Effector memory CD4-positive, alpha-beta T cell (primary cell): ENCODE measurements at regions not wholly inside any gene's neighbourhood (a gene's known extent, or its start where the extent isn't known, plus 50 kb on each side); places are given as distances from the start of the nearest gene placed in this dataset.

Experiments
- DNase-seq, 3 donors: peaks; one replicate each; pipeline ENCODE4 v3.0.0-alpha.2; 2020
- H3K27ac ChIP-seq: 2 replicates; pipeline ENCODE4 v1.7.0; 2013; ENCODE audit warnings: mild to moderate bottlenecking, low read length, moderate library complexity; ENCODE audit not compliant: insufficient read depth, poor library complexity, severe bottlenecking
- H3K27me3 ChIP-seq: replicated peaks from 2 replicates; pipeline ENCODE4 v1.7.0; 2013; ENCODE audit warnings: mild to moderate bottlenecking, low read length; ENCODE audit not compliant: insufficient read depth, control insufficient read depth, poor library complexity, severe bottlenecking
- H3K36me3 ChIP-seq: 2 replicates; pipeline ENCODE4 v1.7.0; 2013; ENCODE audit warnings: mild to moderate bottlenecking, low read length, moderate library complexity; ENCODE audit not compliant: control insufficient read depth, insufficient read depth
- H3K4me1 ChIP-seq: 2 replicates; pipeline ENCODE4 v1.7.0; 2013; ENCODE audit warnings: low read length, mild to moderate bottlenecking; ENCODE audit not compliant: control insufficient read depth, insufficient read depth, poor library complexity, severe bottlenecking
- H3K4me3 ChIP-seq: 2 replicates; pipeline ENCODE4 v1.7.0; 2013; ENCODE audit warnings: low read length, low read depth, mild to moderate bottlenecking; ENCODE audit not compliant: insufficient read depth, poor library complexity, severe bottlenecking
- H3K9me3 ChIP-seq: 2 replicates; pipeline ENCODE4 v1.7.0; 2013; ENCODE audit warnings: mild to moderate bottlenecking, low read length, moderate library complexity; ENCODE audit not compliant: control insufficient read depth

DNA sequence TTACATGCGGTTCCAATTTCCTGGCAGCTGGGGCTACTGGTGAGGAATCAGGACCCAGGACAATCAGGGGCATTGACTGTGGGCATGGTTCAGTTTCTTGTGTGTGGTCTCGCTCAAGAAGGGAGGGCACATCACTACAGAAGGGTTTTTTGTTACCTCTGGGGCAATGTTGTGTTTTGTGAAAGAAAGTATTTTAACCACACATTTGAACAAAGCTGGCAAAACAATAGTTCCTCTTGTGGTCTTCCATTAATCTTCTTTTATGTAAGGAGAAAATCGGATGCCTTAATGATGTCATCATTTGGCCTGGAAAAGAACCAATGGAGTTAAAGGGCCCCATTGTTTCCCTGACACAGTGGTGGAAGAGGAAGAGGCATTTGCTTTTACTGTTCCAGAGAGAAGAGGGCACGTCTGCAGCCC lies 197.4 kb downstream of the SH3BP4 start:
- Histone ChIP-seq H3K36me3 (no peaks in the 10 kb centered on the region), H3K4me1 (no peaks in the 10 kb centered on the region), H3K9me3 (no peaks in the 10 kb centered on the region), H3K27me3 (no peaks in the 10 kb centered on the region), H3K27ac (no peak overlapping the region), H3K4me3 (no peak overlapping the region)
- no peak for DNase-seq

DNA sequence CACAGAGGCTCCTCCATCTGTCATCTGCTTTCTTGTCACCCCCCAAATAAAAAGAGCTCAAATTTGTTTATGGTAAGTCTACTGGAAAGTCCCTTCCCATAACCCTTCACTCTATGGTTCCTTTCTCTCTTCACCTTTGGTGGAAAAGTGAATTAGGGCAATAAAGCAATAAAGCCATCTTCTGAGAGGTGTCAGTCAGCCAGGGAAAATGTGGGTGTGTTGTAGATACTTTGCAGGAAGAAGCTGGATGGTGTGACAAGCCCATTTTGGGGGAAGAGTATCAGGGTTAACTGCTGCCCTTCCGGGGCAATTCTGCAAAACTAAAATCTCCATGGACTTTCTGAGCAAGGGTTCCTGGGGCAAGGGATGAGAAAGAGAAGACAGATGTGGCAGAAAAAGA lies 197.9 kb downstream of the SH3BP4 start:
- Histone ChIP-seq H3K9me3 (no peaks in the 10 kb centered on the region), H3K4me1 (no peaks in the 10 kb centered on the region), H3K27ac (no peak overlapping the region), H3K36me3 (no peaks in the 10 kb centered on the region), H3K4me3 (no peak overlapping the region), H3K27me3 (no peaks in the 10 kb centered on the region)
- DNase-seq: no peak

DNA sequence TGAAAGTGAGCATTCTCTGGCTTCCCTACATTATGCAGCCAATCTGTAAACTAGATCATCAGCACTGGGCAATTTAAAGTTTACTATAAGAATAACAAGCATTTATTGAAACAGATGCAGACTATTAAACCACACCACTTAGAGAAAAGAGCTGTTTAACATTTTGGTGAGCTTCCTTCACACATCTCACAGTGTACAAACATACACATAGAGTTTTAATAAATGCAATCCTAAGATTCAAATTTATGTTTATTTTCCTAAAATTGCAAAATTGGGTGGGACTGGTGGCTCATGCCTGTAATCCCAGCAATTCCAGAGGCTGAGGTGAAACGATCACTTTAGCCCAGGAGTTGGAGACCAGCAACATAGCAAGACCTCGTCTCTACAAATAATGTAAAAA lies 199.3 kb downstream of the SH3BP4 start:
- H3K4me3 ChIP-seq: no peak overlapping the region
- H3K4me1 ChIP-seq: no peaks in the 10 kb centered on the region
- H3K36me3 ChIP-seq: no peaks in the 10 kb centered on the region
- H3K27ac ChIP-seq: no peak overlapping the region
- no peaks in the 10 kb centered on the region for H3K27me3 ChIP-seq
- no peaks in the 10 kb centered on the region for H3K9me3 ChIP-seq
- DNase-seq: no peak

DNA sequence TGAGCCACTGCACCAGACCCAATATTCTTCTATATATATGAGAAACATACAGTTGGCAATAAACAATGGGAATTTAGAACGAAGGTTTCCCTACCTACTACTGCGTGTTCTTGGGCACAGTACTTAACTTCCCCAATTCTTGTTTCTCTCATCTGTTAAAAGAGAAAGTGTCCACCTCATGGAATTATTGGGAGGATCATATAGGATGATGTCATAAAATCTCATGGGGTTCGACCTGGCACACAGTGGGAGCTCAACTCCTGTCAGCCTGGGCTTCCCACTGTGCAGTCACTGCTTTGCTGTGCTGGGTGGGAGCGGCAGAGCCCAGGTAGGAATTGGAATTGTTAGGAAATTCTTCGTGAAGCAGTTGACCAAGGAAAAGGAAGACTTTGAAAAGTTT lies 203.3 kb downstream of the SH3BP4 start:
- Histone ChIP-seq H3K36me3 (no peaks in the 10 kb centered on the region), H3K27ac (no peak overlapping the region), H3K4me1 (no peaks in the 10 kb centered on the region), H3K27me3 (no peaks in the 10 kb centered on the region), H3K9me3 (no peaks in the 10 kb centered on the region), H3K4me3 (no peak overlapping the region)
- no peak for DNase-seq

DNA sequence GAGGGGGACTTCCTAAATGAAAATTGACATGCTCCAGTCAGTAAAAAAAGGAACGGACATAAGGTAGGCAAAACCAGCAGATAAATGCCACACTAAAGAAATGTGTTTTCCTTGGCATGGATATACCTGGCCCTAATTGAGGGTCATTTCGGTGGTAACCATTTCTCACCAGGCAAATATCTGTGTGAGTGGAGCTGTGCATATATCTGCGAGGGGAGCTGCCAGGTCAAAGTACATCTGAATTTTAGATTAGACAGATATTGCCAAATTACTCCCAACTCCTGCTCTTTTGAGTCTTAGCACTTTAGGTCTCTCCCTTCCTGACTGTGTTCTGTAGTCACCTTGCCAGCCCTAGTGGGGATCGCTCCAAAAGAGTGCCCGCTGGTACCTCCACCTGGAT lies 204.2 kb downstream of the SH3BP4 start:
- no peak for DNase-seq

DNA sequence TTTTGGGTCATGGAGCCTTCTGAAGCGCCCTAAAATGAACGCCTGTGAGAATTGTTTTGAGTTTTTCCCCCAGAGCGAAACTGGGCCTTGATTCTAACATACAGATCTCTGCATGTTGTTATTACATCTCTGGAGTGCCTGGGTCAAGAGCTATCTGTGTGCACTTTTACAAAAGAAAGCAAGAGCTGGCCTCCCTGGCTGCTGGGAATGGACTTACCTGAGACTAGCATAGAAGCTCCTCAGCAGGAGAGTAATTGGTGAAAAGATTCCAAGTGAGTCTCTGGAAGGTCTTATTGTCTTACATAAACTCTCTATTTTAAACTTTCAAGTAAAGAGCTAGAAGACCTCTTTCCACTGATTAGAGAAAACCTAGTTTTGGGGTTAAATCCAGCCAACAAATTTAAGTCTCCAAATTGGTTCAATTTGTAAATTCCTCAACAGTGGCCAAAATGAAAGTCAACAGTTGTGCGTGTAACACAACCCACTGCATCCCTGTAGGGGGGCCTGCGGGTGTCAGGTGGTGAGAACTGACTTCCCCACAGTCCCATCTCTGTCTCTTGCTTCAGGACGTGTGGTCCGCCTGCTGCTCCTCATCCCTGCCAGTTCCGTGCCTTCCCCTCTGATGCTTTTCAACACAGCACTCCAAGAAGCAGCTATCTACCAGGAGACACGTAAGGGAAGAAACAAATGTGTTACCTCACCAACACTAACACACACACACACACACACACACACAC lies 206.1 kb downstream of the SH3BP4 start:
- no peak overlapping the region for H3K4me3 ChIP-seq
- H3K27ac ChIP-seq: no peak overlapping the region
- no peaks in the 10 kb centered on the region for H3K27me3 ChIP-seq
- no peaks in the 10 kb centered on the region for H3K36me3 ChIP-seq
- H3K9me3 ChIP-seq: no peaks in the 10 kb centered on the region
- no peaks in the 10 kb centered on the region for H3K4me1 ChIP-seq
- no peak for DNase-seq

More for the DNA sequence above, 204.2 kb downstream of the SH3BP4 start:
- Histone ChIP-seq H3K36me3 (no peaks in the 10 kb centered on the region), H3K27ac (no peak overlapping the region), H3K4me3 (no peak overlapping the region), H3K9me3 (no peaks in the 10 kb centered on the region), H3K27me3 (no peaks in the 10 kb centered on the region), H3K4me1 (no peaks in the 10 kb centered on the region)

DNA sequence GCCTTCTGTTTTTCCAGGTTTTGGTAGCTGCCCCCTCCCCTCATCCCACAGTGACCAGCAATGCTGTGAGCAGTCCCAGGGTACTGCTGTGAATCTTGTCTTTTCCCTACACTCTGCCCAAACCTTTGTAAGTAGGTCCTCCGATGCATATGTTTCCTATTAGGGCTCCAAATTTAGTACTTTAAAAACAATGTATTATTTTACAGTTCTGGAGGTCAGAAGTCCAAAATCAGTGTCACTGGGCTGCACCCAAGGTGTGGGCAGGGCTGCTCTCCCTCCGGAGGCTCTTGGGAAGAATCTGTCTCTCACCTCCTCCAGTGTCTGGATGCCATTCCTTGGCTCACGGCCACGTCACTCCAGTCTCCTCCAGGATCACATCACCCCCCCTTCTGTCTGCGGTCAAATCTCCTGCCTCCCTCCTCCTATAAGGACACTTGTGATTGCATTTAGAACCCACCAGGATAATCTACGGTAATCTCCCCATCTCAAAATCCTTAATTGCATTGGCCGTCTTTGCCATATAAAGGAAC lies 208.5 kb downstream of the SH3BP4 start:
- Histone ChIP-seq H3K4me1 (no peaks in the 10 kb centered on the region), H3K27ac (no peak overlapping the region), H3K9me3 (no peaks in the 10 kb centered on the region), H3K4me3 (no peak overlapping the region), H3K36me3 (no peaks in the 10 kb centered on the region), H3K27me3 (no peaks in the 10 kb centered on the region)
- DNase-seq: no peak

DNA sequence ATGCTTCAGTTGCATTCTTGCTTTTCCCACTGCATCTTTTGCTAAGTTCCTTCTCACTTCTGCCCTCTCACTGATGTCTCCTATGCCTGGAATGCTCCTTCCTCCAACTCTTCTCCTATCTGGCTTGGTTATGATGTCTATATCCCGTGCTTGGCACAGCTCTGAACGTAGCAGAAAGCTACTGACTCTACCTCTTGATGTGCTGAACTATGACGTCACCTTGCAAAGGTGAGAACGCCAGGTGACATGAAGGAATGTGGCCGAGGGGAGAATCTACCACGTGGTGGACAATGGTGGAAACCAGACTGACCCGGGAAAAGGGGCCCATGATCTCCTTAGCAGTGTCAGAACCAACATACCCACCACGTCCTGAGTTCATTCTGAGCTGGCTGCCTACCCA lies 209.7 kb downstream of the SH3BP4 start:
- Histone ChIP-seq H3K4me1 (no peaks in the 10 kb centered on the region), H3K27me3 (no peaks in the 10 kb centered on the region), H3K27ac (no peak overlapping the region), H3K9me3 (no peaks in the 10 kb centered on the region), H3K36me3 (no peaks in the 10 kb centered on the region), H3K4me3 (no peak overlapping the region)
- DNase-seq: no peak

DNA sequence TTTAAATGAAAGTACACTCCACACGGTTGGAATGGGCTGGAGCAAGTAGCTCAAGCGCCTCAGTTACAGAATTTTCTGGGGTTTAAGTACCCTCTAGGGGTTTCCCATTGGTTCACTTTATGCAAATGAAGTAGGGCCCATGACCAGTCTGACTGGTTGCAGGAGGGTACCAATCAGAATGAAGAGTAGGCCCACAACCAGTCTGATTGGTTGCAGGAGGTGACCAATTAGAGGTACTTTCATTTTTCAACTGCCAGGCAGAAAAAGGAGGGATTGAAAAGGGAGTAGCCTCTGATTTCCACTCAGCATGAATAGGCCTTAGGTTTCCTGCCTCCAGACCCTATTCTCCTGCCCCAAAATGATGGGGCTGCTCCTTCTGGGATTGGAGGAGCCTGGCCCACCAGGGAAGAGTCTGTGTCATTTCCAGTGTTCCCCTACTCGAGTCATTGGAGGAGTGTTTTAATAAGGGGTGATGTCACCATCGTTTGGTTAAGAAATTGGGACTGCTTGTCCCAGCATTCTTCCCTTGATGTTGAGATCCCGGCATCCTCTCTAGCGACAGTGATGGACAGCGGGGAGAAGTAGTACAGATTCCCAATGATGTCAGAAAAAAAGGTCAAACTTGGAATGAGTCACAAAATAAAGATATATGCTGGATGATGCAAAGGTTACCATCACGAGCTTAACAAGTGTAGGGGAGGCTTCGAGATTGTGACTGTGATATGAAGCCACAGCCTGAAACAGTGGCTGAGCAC lies 210.4 kb downstream of the SH3BP4 start:
- Histone ChIP-seq H3K9me3 (no peaks in the 10 kb centered on the region), H3K4me3 (no peak overlapping the region), H3K27ac (no peak overlapping the region), H3K27me3 (no peaks in the 10 kb centered on the region), H3K36me3 (no peaks in the 10 kb centered on the region), H3K4me1 (no peaks in the 10 kb centered on the region)
- DNase-seq: no peak

DNA sequence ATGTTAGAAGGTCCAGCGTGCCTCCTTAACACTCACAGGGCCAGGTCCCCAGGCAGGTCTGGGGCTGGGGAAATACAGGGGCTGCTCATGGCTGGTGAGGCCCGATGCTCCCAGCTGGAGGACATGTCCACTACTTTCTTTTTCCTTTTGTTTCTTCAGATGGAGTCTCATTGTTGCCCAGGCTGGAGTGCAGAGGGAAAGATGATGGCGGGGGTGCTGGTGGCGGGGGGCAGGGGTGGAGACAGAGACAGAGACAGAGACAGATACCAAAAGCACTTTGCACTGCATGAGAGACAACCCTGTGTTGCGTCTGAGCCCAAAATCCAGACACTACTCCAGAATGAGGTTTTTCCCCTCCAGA lies 211.0 kb downstream of the SH3BP4 start:
- Histone ChIP-seq H3K4me3 (no peak overlapping the region), H3K36me3 (no peaks in the 10 kb centered on the region), H3K4me1 (no peaks in the 10 kb centered on the region), H3K27ac (no peak overlapping the region), H3K9me3 (no peaks in the 10 kb centered on the region), H3K27me3 (no peaks in the 10 kb centered on the region)
- DNase-seq: no peak
